H1 (cell line): ENCODE measurements at regions not wholly inside any gene's neighbourhood (a gene's known extent, or its start where the extent isn't known, plus 50 kb on each side); places are given as distances from the start of the nearest gene placed in this dataset.
A peak's percentile ranks its signal among the peaks of the same experiment; 100 is the strongest.

Experiments
- CTCF ChIA-PET: fragments of 300-600 bp; sonication (Branson Sonifier 250); formaldehyde crosslinking; loops from one replicate; lab custom pipeline; 2021; ENCODE audit not compliant: partially characterized antibody; lab: Charles Lee
- POLR2A ChIA-PET: fragments of 300-600 bp; sonication (Branson Sonifier 250); formaldehyde crosslinking; loops from one replicate; lab custom pipeline; 2021; ENCODE audit warnings: inconsistent platforms; ENCODE audit not compliant: partially characterized antibody; lab: Charles Lee
- DNase-seq, 2 experiments: peaks; one replicate each; pipeline versions ENCODE4 v3.0.0 to v3.0.0-alpha.2; 2010 to 2022; ENCODE audit warnings: low spot score in 2 of 2, low read depth in 1 of 2, mixed read lengths in 1 of 2
- FAIRE-seq: peaks from 2 replicates; lab custom pipeline; 2011; peaks lifted over from hg19 to GRCh38; lab: Jason Lieb, UNC
- H2AFZ ChIP-seq: 2 replicates; pipeline ENCODE4 v1.8.1; 2012; ENCODE audit warnings: low read length, inconsistent platforms
- H2AK5ac ChIP-seq: 2 replicates; pipeline ENCODE4 v1.6.1; 2013; ENCODE audit warnings: low read depth, low read length
- H2BK120ac ChIP-seq: replicated peaks from 2 replicates; pipeline ENCODE3; 2013; ENCODE audit warnings: low read depth, low read length, inconsistent platforms
- H2BK12ac ChIP-seq: 2 replicates; pipeline ENCODE4 v1.6.1; 2013; ENCODE audit warnings: low read depth, low read length
- H2BK15ac ChIP-seq: 2 replicates; pipeline ENCODE4 v1.6.1; 2013; ENCODE audit warnings: low read length
- H2BK20ac ChIP-seq: 2 replicates; pipeline ENCODE4 v1.6.1; 2013; ENCODE audit warnings: low read length
- H2BK5ac ChIP-seq: 2 replicates; pipeline ENCODE4 v1.6.1; 2013; ENCODE audit warnings: low read depth, low read length
- H3K14ac ChIP-seq: 2 replicates; pipeline ENCODE4 v1.6.1; 2013; ENCODE audit warnings: inconsistent platforms; ENCODE audit not compliant: insufficient read length
- H3K18ac ChIP-seq: 2 replicates; pipeline ENCODE4 v1.6.1; 2013; ENCODE audit warnings: low read length; ENCODE audit errors: extremely low read depth
- H3K23ac ChIP-seq: 2 replicates; pipeline ENCODE4 v1.6.1; 2013; ENCODE audit warnings: inconsistent platforms; ENCODE audit not compliant: insufficient read length
- H3K23me2 ChIP-seq: 2 replicates; pipeline ENCODE4 v1.6.1; 2013; ENCODE audit warnings: low read depth, low read length
- H3K27ac ChIP-seq: 2 replicates; pipeline ENCODE4 v1.6.1; 2011; ENCODE audit warnings: low read depth, low read length, inconsistent platforms
- H3K27me3 ChIP-seq, 4 experiments: replicated peaks in 1 of 4; 1 replicate in 1 of 4; 2 replicates in 3 of 4; pipeline versions ENCODE4 v1.6.1 to v1.8.1; 2011 to 2013; ENCODE audit warnings: low read length in 3 of 4, mild to moderate bottlenecking in 3 of 4, inconsistent platforms in 2 of 4, mixed read lengths in 2 of 4, moderate library complexity in 1 of 4; ENCODE audit not compliant: control insufficient read depth in 3 of 4, insufficient read depth in 3 of 4; ENCODE audit errors: extremely low read depth in 1 of 4
- H3K36me3 ChIP-seq, 4 experiments: 2 replicates each; pipeline versions ENCODE4 v1.6.1 to v1.8.1; 2011 to 2013; ENCODE audit warnings: mild to moderate bottlenecking in 4 of 4, low read length in 3 of 4, moderate library complexity in 2 of 4, control low read depth in 1 of 4, inconsistent platforms in 1 of 4; ENCODE audit not compliant: insufficient read depth in 4 of 4, control insufficient read depth in 2 of 4
- H3K4ac ChIP-seq: replicated peaks from 2 replicates; pipeline ENCODE3; 2013; ENCODE audit warnings: low read length, low read depth, mixed read lengths, inconsistent platforms; ENCODE audit not compliant: insufficient read length
- H3K4me1 ChIP-seq, 4 experiments: replicated peaks in 1 of 4; 1 replicate in 1 of 4; 2 replicates in 3 of 4; pipeline versions ENCODE4 v1.6.1 to v1.8.1; 2011 to 2013; ENCODE audit warnings: low read length in 3 of 4, inconsistent platforms in 2 of 4, mixed read lengths in 1 of 4; ENCODE audit not compliant: insufficient read depth in 4 of 4, control insufficient read depth in 3 of 4
- H3K4me2 ChIP-seq, 2 experiments: 2 replicates each; pipeline versions ENCODE4 v1.6.1 to v1.8.1; 2011 to 2013; ENCODE audit warnings: low read depth in 2 of 2, low read length in 2 of 2, control low read depth in 1 of 2, inconsistent platforms in 1 of 2, mild to moderate bottlenecking in 1 of 2; ENCODE audit not compliant: insufficient read depth in 1 of 2
- H3K4me3 ChIP-seq, 4 experiments: fragments of 200-600, 300-600 bp in 1 of 4; sonication (generic), shearing (Covaris generic), sonication (Bioruptor Twin) in 1 of 4; 2 replicates each; pipeline versions ENCODE4 v1.5.1 to v1.8.1; 2011 to 2016; ENCODE audit warnings: low read length in 4 of 4, low read depth in 3 of 4, control low read depth in 2 of 4, inconsistent platforms in 2 of 4, mild to moderate bottlenecking in 2 of 4, mixed read lengths in 1 of 4, moderate library complexity in 1 of 4; ENCODE audit not compliant: insufficient read depth in 2 of 4; ENCODE audit errors: extremely low read depth in 1 of 4
- H3K56ac ChIP-seq: replicated peaks from 2 replicates; pipeline ENCODE3; 2013; ENCODE audit warnings: low read depth, mild to moderate bottlenecking, mixed read lengths, low read length, inconsistent platforms; ENCODE audit not compliant: insufficient read length
- H3K79me1 ChIP-seq: 2 replicates; pipeline ENCODE4 v1.6.1; 2013; ENCODE audit warnings: low read depth, low read length, control low read depth
- H3K79me2 ChIP-seq, 2 experiments: 2 replicates each; pipeline versions ENCODE4 v1.6.1 to v1.8.1; 2012 to 2013; ENCODE audit warnings: low read length in 2 of 2, mild to moderate bottlenecking in 2 of 2, inconsistent platforms in 1 of 2; ENCODE audit not compliant: insufficient read depth in 2 of 2, control insufficient read depth in 1 of 2
- H3K9ac ChIP-seq, 4 experiments: replicated peaks in 1 of 4; 1 replicate in 1 of 4; 2 replicates in 3 of 4; pipeline versions ENCODE4 v1.6.1 to v1.8.1; 2011 to 2013; ENCODE audit warnings: low read depth in 3 of 4, low read length in 3 of 4, control low read depth in 2 of 4, mild to moderate bottlenecking in 2 of 4, moderate library complexity in 2 of 4, inconsistent platforms in 1 of 4; ENCODE audit errors: extremely low read depth in 1 of 4
- H3K9me3 ChIP-seq, 2 experiments: 2 replicates each; pipeline versions ENCODE4 v1.6.1 to v1.8.1; 2012 to 2013; ENCODE audit warnings: mild to moderate bottlenecking in 2 of 2, moderate library complexity in 2 of 2, control low read depth in 1 of 2, inconsistent platforms in 1 of 2, low read depth in 1 of 2, low read length in 1 of 2, mixed read lengths in 1 of 2; ENCODE audit not compliant: insufficient read depth in 2 of 2
- H4K20me1 ChIP-seq, 2 experiments: replicated peaks in 1 of 2; 2 replicates each; pipeline versions ENCODE3 to v1.8.1; 2011 to 2013; ENCODE audit warnings: inconsistent platforms in 2 of 2, low read length in 2 of 2, mild to moderate bottlenecking in 1 of 2; ENCODE audit not compliant: insufficient read depth in 2 of 2, control insufficient read depth in 1 of 2
- H4K5ac ChIP-seq: 2 replicates; pipeline ENCODE4 v1.6.1; 2013; ENCODE audit warnings: low read length, low read depth, mixed read lengths, inconsistent platforms; ENCODE audit not compliant: insufficient read length
- H4K8ac ChIP-seq: 2 replicates; pipeline ENCODE4 v1.8.0; 2013; ENCODE audit warnings: mild to moderate bottlenecking, moderate library complexity, low read length, inconsistent platforms; ENCODE audit not compliant: insufficient read depth; ENCODE audit errors: extremely low read depth
- H4K91ac ChIP-seq: replicated peaks from 2 replicates; pipeline ENCODE3; 2013; ENCODE audit warnings: low read length, mixed read lengths, inconsistent platforms; ENCODE audit not compliant: insufficient read length
- JUND ChIP-seq: IDR thresholded peaks from 2 replicates; pipeline ENCODE4 v1.6.1; 2011; ENCODE audit warnings: mild to moderate bottlenecking, improper control_type of control experiment, low read length
- MAFK ChIP-seq: IDR thresholded peaks from 2 replicates; pipeline ENCODE4 v1.6.1; 2012; ENCODE audit warnings: low read depth, mild to moderate bottlenecking, improper control_type of control experiment, low read length
- WGBS, 2 experiments: shearing (Covaris generic) in 1 of 2; methylation state at CpG; one replicate each; pipeline versions ENCODE4 v1.1.6 to v1.1.7; 2013 to 2015; ENCODE audit warnings: low lambda C conversion rate in 2 of 2, mixed read lengths in 2 of 2, inconsistent platforms in 1 of 2, low coverage in 1 of 2, missing lambda C conversion rate in 1 of 2; ENCODE audit not compliant: insufficient replicate concordance in 2 of 2, insufficient coverage in 1 of 2, insufficient read length in 1 of 2; ENCODE audit errors: extremely low coverage in 1 of 2, missing lambda C conversion rate in 1 of 2; 5-methylcytosine and 5-hydroxymethylcytosine counted together

DNA sequence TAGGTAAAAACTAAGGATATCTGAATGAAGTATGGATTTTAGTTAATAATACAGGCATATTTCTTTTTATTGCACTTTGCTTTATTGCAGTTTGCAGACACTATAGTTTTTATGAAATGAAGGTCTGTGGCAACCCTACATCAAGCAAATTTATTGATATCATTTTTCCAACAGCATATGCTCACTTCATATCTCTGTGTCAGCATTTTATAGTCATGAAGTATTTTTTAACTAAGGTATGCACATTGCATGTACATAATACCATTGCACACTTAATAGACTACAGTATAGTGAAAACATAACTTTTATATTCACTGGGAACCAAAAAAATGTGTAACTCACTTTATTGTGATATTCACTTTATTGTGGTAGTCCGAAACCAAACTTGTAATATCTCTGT lies 236.3 kb downstream of the SUCLA2 start:
- Histone ChIP-seq H3K4me2 (no peak overlapping the region), H4K5ac (no peak overlapping the region), H2AFZ (no peak overlapping the region)
- TF ChIP-seq MAFK, result peak; percentile 5; the same call in 1 of the 2 replicates
- no peak for TF ChIP-seq JUND
- TF ChIP-seq, all 59 proteins: peak for 1
- H4K8ac ChIP-seq, result no peak overlapping the region
- H3K9me3 ChIP-seq, result no peaks in the 10 kb centered on the region
- DNase-seq (no peak), FAIRE-seq (no peak)
- no peaks in the 10 kb centered on the region for H3K36me3 ChIP-seq
- no peak overlapping the region for H3K23ac ChIP-seq
- no peak overlapping the region for H4K91ac ChIP-seq
- H3K14ac ChIP-seq, result no peak overlapping the region
- H3K27me3 ChIP-seq, result no peaks in the 10 kb centered on the region
- no peak overlapping the region for H2BK120ac ChIP-seq
- 82% methylated on average over 1 of the region's 1 CpG; no CpG with 5 or more reads in 1 of the 2 experiments for WGBS, 2 experiments
- CTCF ChIA-PET, result no interaction called here
- no peaks in the 10 kb centered on the region for H3K79me1 ChIP-seq
- no peak overlapping the region for H2BK20ac ChIP-seq
- no peak overlapping the region for H3K27ac ChIP-seq
- H2BK15ac ChIP-seq, result no peak overlapping the region
- no peaks in the 10 kb centered on the region for H3K79me2 ChIP-seq
- H3K4me1 ChIP-seq, result no peaks in the 10 kb centered on the region
- no peak overlapping the region for H2AK5ac ChIP-seq
- no peaks in the 10 kb centered on the region for H3K23me2 ChIP-seq
- H2BK12ac ChIP-seq, result no peak overlapping the region
- H3K4ac ChIP-seq, result no peak overlapping the region
- no peak overlapping the region for H3K18ac ChIP-seq
- no peak overlapping the region for H2BK5ac ChIP-seq
- POLR2A ChIA-PET, result no interaction called here
- H3K4me3 ChIP-seq, result no peak overlapping the region
- H3K9ac ChIP-seq, result no peak overlapping the region
- no peaks in the 10 kb centered on the region for H4K20me1 ChIP-seq
- H3K56ac ChIP-seq, result no peak overlapping the region
